Upper lobe of left lung (tissue), 6 donors: ENCODE measurements at regions not wholly inside any gene's neighbourhood (a gene's known extent, or its start where the extent isn't known, plus 50 kb on each side); places are given as distances from the start of the nearest gene placed in this dataset.

ENCODE experiments used
- ATAC-seq, 2 donors: fragments of 200-7000 bp; cut with Tn5 transposase; one replicate each; pipeline ENCODE4 v1.9.1; 2022; ENCODE audit warnings: mild to moderate bottlenecking in 2 of 2, moderate library complexity in 2 of 2; ENCODE audit not compliant: low FRiP score in 2 of 2
- DNase-seq, 2 donors: peaks; one replicate each; pipeline ENCODE4 v3.0.0-alpha.2; 2019 to 2020
- H3K27ac ChIP-seq, 4 donors: fragments of 200-600 bp; sonication (generic); one replicate each; pipeline ENCODE4 v1.5.1; 2016 to 2019
- H3K27me3 ChIP-seq, 4 donors: fragments of 200-600 bp; sonication (generic); one replicate each; pipeline ENCODE4 v1.5.1; 2017 to 2019
- H3K36me3 ChIP-seq, 4 donors: fragments of 200-600 bp; sonication (generic); one replicate each; pipeline ENCODE4 v1.5.1; 2016 to 2019
- H3K4me1 ChIP-seq, 4 donors: fragments of 200-600 bp; sonication (generic); one replicate each; pipeline ENCODE4 v1.5.1; 2018 to 2019
- H3K4me3 ChIP-seq, 4 donors: fragments of 200-600 bp; sonication (generic); one replicate each; pipeline ENCODE4 v1.5.1; 2017 to 2019; ENCODE audit warnings: mild to moderate bottlenecking in 2 of 4, moderate library complexity in 1 of 4
- H3K9me3 ChIP-seq, 4 donors: fragments of 200-600 bp; sonication (generic); one replicate each; pipeline ENCODE4 v1.5.1; 2018 to 2019
- CTCF ChIP-seq, 6 experiments: fragments of 450-650 bp in 4 of 6; fragments of 200-600 bp in 2 of 6; sonication (generic) in 2 of 6; IDR thresholded peaks; one replicate each; pipeline ENCODE4 v1.5.1; 2016 to 2019; ENCODE audit warnings: antibody characterized with exemption in 6 of 6
- EP300 ChIP-seq, 4 donors: sonication (generic); formaldehyde crosslinking; IDR thresholded peaks; one replicate each; pipeline ENCODE4 v1.5.1; 2017; ENCODE audit warnings: antibody characterized with exemption in 4 of 4, control low read depth in 2 of 4
- POLR2A ChIP-seq, 4 donors: fragments of 450-650 bp; IDR thresholded peaks; one replicate each; pipeline ENCODE4 v1.5.1; 2016 to 2017; ENCODE audit warnings: antibody characterized with exemption in 4 of 4, mild to moderate bottlenecking in 2 of 4
- POLR2AphosphoS5 ChIP-seq, 2 donors: sonication (generic); formaldehyde crosslinking; IDR thresholded peaks; one replicate each; pipeline ENCODE4 v1.5.1; 2017; ENCODE audit warnings: antibody characterized with exemption in 2 of 2
- WGBS, 2 donors: methylation state at CpG; one replicate each; pipeline ENCODE4 v1.1.5; 2017 to 2018; 5-methylcytosine and 5-hydroxymethylcytosine counted together
- donor health status: DM: no; HTN: no; CAD: no; lungs with moderate emphysema.
- donor health status: DM: no; HTN: yes; CAD: no; lungs with severe emphysema.

GRCh38 chr6:62652692-62653328 lies 366.8 kb upstream of the KHDRBS2 start:
- TF ChIP-seq POLR2A (IDR thresholded peaks at IDR 0.05) (no peak), EP300 (IDR thresholded peaks at IDR 0.05) (no peak), POLR2AphosphoS5 (IDR thresholded peaks at IDR 0.05) (no peak), CTCF (IDR thresholded peaks at IDR 0.05) (no peak)
- no peak for ATAC-seq

GRCh38 chr6:62645274-62645673 lies 359.2 kb upstream of the KHDRBS2 start:
- TF ChIP-seq EP300 (IDR thresholded peaks at IDR 0.05) (no peak), POLR2AphosphoS5 (IDR thresholded peaks at IDR 0.05) (no peak), CTCF (IDR thresholded peaks at IDR 0.05) (no peak), POLR2A (IDR thresholded peaks at IDR 0.05) (no peak)
- Histone ChIP-seq H3K36me3 (no peaks in the 10 kb centered on the region), H3K9me3 (peaks cover 0 to 37% (median 17%) of the 10 kb centered on the region in 4 donors), H3K27me3 (no peaks in the 10 kb centered on the region), H3K4me1 (no peaks in the 10 kb centered on the region), H3K4me3 (no peak overlapping the region), H3K27ac (no peak overlapping the region)
- no peak for DNase-seq
- ATAC-seq, result no peak
- WGBS, 2 donors, result 75 to 77% methylated on average over 2 of the region's 2 CpGs

More at GRCh38 chr6:62652692-62653328, 366.8 kb upstream of the KHDRBS2 start:
- no peak overlapping the region for H3K27ac ChIP-seq
- H3K9me3 ChIP-seq, result peaks cover 15 to 52% (median 39%) of the 10 kb centered on the region in 4 donors
- no peaks in the 10 kb centered on the region for H3K27me3 ChIP-seq
- H3K4me3 ChIP-seq, result no peak overlapping the region
- DNase-seq, result no peak
- H3K4me1 ChIP-seq, result no peaks in the 10 kb centered on the region
- no peaks in the 10 kb centered on the region for H3K36me3 ChIP-seq
- 83 to 91% methylated on average over 2 of the region's 2 CpGs for WGBS, 2 donors

- ATAC-seq (no peak), DNase-seq (no peak)
- TF ChIP-seq POLR2A (IDR thresholded peaks at IDR 0.05) (no peak), POLR2AphosphoS5 (IDR thresholded peaks at IDR 0.05) (no peak)
- WGBS, 2 donors, result 80 to 81% methylated on average over 2 of the region's 2 CpGs
- Histone ChIP-seq H3K27me3 (no peaks in the 10 kb centered on the region), H3K9me3 (peaks cover 0 to 17% (median 7%) of the 10 kb centered on the region in 4 donors), H3K27ac (no peak overlapping the region), H3K4me1 (no peaks in the 10 kb centered on the region), H3K36me3 (no peaks in the 10 kb centered on the region), H3K4me3 (no peak overlapping the region)
These were observed 354.7 kb upstream of the KHDRBS2 start for GRCh38 chr6:62640749-62641148.

- Histone ChIP-seq H3K27ac (no peak overlapping the region), H3K4me1 (no peaks in the 10 kb centered on the region), H3K9me3 (no peaks in the 10 kb centered on the region), H3K4me3 (no peak overlapping the region), H3K27me3 (no peaks in the 10 kb centered on the region), H3K36me3 (no peaks in the 10 kb centered on the region)
- no peak for TF ChIP-seq CTCF (IDR thresholded peaks at IDR 0.05)
- TF ChIP-seq EP300 (IDR thresholded peaks at IDR 0.05), result no peak
- no peak for TF ChIP-seq POLR2A (IDR thresholded peaks at IDR 0.05)
- TF ChIP-seq POLR2AphosphoS5 (IDR thresholded peaks at IDR 0.05), result no peak
- DNase-seq, result no peak
- 74 to 86% methylated on average over 2 of the region's 2 CpGs for WGBS, 2 donors
- no peak for ATAC-seq
These were observed 340.6 kb upstream of the KHDRBS2 start for GRCh38 chr6:62626661-62627060.

GRCh38 chr6:62623846-62624532 lies 338.0 kb upstream of the KHDRBS2 start:
- TF ChIP-seq POLR2A (IDR thresholded peaks at IDR 0.05) (no peak), EP300 (IDR thresholded peaks at IDR 0.05) (no peak), POLR2AphosphoS5 (IDR thresholded peaks at IDR 0.05) (no peak), CTCF (IDR thresholded peaks at IDR 0.05) (no peak)
- Histone ChIP-seq H3K4me1 (no peaks in the 10 kb centered on the region), H3K4me3 (no peak overlapping the region), H3K9me3 (no peaks in the 10 kb centered on the region), H3K27ac (no peak overlapping the region), H3K27me3 (no peaks in the 10 kb centered on the region), H3K36me3 (no peaks in the 10 kb centered on the region)
- WGBS, 2 donors, result 90 to 96% methylated on average over 1 of the region's 1 CpG
- ATAC-seq, result no peak
- DNase-seq, result no peak
